GM10266 (cell line): ENCODE measurements at regions not wholly inside any gene's neighbourhood (a gene's known extent, or its start where the extent isn't known, plus 50 kb on each side); places are given as distances from the start of the nearest gene placed in this dataset.
"Not testable (repeated sequence)": the region's sequence is repeated elsewhere in the genome, so short reads cannot be mapped to it uniquely, and the experiment has no call there.

ENCODE experiments used
- DNase-seq: peaks from one replicate; pipeline ENCODE4 v3.0.0; 2012; ENCODE audit errors: extremely low spot score
- CTCF ChIP-seq: IDR thresholded peaks from 2 replicates; pipeline ENCODE4 v1.5.1; 2012; ENCODE audit warnings: mild to moderate bottlenecking, low read depth; ENCODE audit not compliant: control insufficient read depth, insufficient read depth; ENCODE audit errors: missing control alignments

- DNase-seq = no peak
- TF ChIP-seq CTCF = no peak
Observed at GRCh38 chr10:32199714-32200394, 143.6 kb upstream of the KIF5B start.

GRCh38 chr10:32197423-32197822, 141.2 kb upstream of the KIF5B start:
- DNase-seq = no peak
- no peak for TF ChIP-seq CTCF

GRCh38 chr10:32190890-32191491, 134.8 kb upstream of the KIF5B start:
- TF ChIP-seq CTCF = peak; percentile 66
- peak; percentile 33 for DNase-seq

GRCh38 chr10:32189400-32190084, 133.3 kb upstream of the KIF5B start:
- TF ChIP-seq CTCF = no peak
- DNase-seq = no peak

- not testable (repeated sequence) for DNase-seq
Observed at GRCh38 chr10:32188601-32189000, 132.4 kb upstream of the KIF5B start.

- DNase-seq = no peak
- TF ChIP-seq CTCF = no peak
Observed at GRCh38 chr10:32187686-32188085, 131.5 kb upstream of the KIF5B start.

- DNase-seq = not testable (repeated sequence)
Observed at GRCh38 chr10:32183652-32184051, 127.4 kb upstream of the KIF5B start.

- no peak for TF ChIP-seq CTCF
- no peak for DNase-seq
Observed at GRCh38 chr10:32182476-32182875, 126.3 kb upstream of the KIF5B start.
